GM23338 (cell line): ENCODE measurements at regions not wholly inside any gene's neighbourhood (a gene's known extent, or its start where the extent isn't known, plus 50 kb on each side); places are given as distances from the start of the nearest gene placed in this dataset.

Experiments used
- ATAC-seq: fragments of 200-7000 bp; cut with Tn5 transposase; 3 replicates; pipeline ENCODE4 v1.9.1; 2020
- DNase-seq: peaks from one replicate; pipeline ENCODE4 v3.0.0-alpha.2; 2015; ENCODE audit warnings: low spot score
- H2AFZ ChIP-seq: fragments of 200-600 bp; sonication (generic); 2 replicates; pipeline ENCODE4 v1.8.0; 2016; ENCODE audit warnings: antibody characterized with exemption, mild to moderate bottlenecking, moderate library complexity
- H3F3A ChIP-seq: fragments of 200-600 bp; sonication (generic); replicated peaks from 2 replicates; pipeline ENCODE4 v1.8.0; 2017; ENCODE audit warnings: antibody characterized with exemption, mixed run types, low read depth
- H3K27ac ChIP-seq: fragments of 200-600 bp; sonication (generic); 2 replicates; pipeline ENCODE4 v1.6.1; 2016; ENCODE audit warnings: low read depth
- H3K27me3 ChIP-seq: fragments of 200-600 bp; sonication (generic); 2 replicates; pipeline ENCODE4 v1.8.0; 2016; ENCODE audit warnings: mild to moderate bottlenecking, mixed run types, moderate library complexity; ENCODE audit not compliant: insufficient read depth
- H3K36me3 ChIP-seq: fragments of 200-600 bp; sonication (generic); 2 replicates; pipeline ENCODE4 v1.8.0; 2016; ENCODE audit warnings: mild to moderate bottlenecking; ENCODE audit not compliant: insufficient read depth
- H3K4me1 ChIP-seq: fragments of 200-600 bp; sonication (generic); 2 replicates; pipeline ENCODE4 v1.8.0; 2016; ENCODE audit warnings: mild to moderate bottlenecking, moderate library complexity; ENCODE audit not compliant: insufficient read depth
- H3K4me2 ChIP-seq: fragments of 200-600 bp; sonication (generic); 2 replicates; pipeline ENCODE4 v1.7.1; 2017; ENCODE audit warnings: mixed run types
- H3K4me3 ChIP-seq: fragments of 200-600 bp; sonication (generic); 2 replicates; pipeline ENCODE4 v1.6.1; 2016; ENCODE audit warnings: mixed run types
- H3K79me2 ChIP-seq: fragments of 200-600 bp; sonication (generic); replicated peaks from 2 replicates; pipeline ENCODE4 v1.8.0; 2017; ENCODE audit warnings: mild to moderate bottlenecking; ENCODE audit not compliant: insufficient read depth
- H3K9me2 ChIP-seq: fragments of 200-600 bp; sonication (generic); 2 replicates; pipeline ENCODE4 v1.8.0; 2017; ENCODE audit not compliant: insufficient read depth
- H4K20me1 ChIP-seq: fragments of 200-600 bp; sonication (generic); replicated peaks from 2 replicates; pipeline ENCODE4 v1.8.0; 2017; ENCODE audit warnings: mild to moderate bottlenecking; ENCODE audit not compliant: insufficient read depth
- H3K27ac Mint-ChIP-seq: 2 replicates; pipeline ENCODE4 v1.8.0; 2020; ENCODE audit warnings: inconsistent platforms, mild to moderate bottlenecking, moderate library complexity, mixed read lengths
- H3K27me3 Mint-ChIP-seq: 3 replicates; pipeline ENCODE4 v1.8.0; 2022; ENCODE audit warnings: low read depth, mild to moderate bottlenecking, moderate library complexity, mixed read lengths, inconsistent platforms; ENCODE audit not compliant: insufficient read depth, poor library complexity
- H3K36me3 Mint-ChIP-seq: 3 replicates; pipeline ENCODE4 v1.8.0; 2021; ENCODE audit warnings: low read depth, mild to moderate bottlenecking, inconsistent platforms, moderate library complexity, mixed read lengths
- H3K4me1 Mint-ChIP-seq: 3 replicates; pipeline ENCODE4 v1.8.0; 2020; ENCODE audit warnings: mild to moderate bottlenecking, inconsistent platforms, mixed read lengths
- H3K4me3 Mint-ChIP-seq: 3 replicates; pipeline ENCODE4 v1.8.0; 2021; ENCODE audit warnings: moderate library complexity, mild to moderate bottlenecking, inconsistent platforms, mixed read lengths
- H3K9me3 Mint-ChIP-seq: 3 replicates; pipeline ENCODE4 v1.8.0; 2020; ENCODE audit warnings: moderate library complexity, mild to moderate bottlenecking, inconsistent platforms, mixed read lengths
- EZH2 ChIP-seq: fragments of 200-600 bp; sonication (generic); IDR thresholded peaks from one replicate; pipeline ENCODE4 v1.8.0; 2017; ENCODE audit warnings: antibody characterized with exemption, mild to moderate bottlenecking, low read depth; ENCODE audit not compliant: unreplicated experiment
- EZH2phosphoT487 ChIP-seq: fragments of 200-600 bp; sonication (generic); IDR thresholded peaks from one replicate; pipeline ENCODE4 v1.8.1; 2018; ENCODE audit warnings: antibody characterized with exemption; ENCODE audit not compliant: unreplicated experiment
- JUNB ChIP-seq: IDR thresholded peaks from one replicate; pipeline ENCODE4 v1.6.1; 2016; ENCODE audit warnings: antibody characterized with exemption; ENCODE audit not compliant: unreplicated experiment
- POLR2AphosphoS5 ChIP-seq: IDR thresholded peaks from 2 replicates; pipeline ENCODE4 v1.6.1; 2016; ENCODE audit warnings: antibody characterized with exemption, low read depth
- ZNF114 ChIP-seq: fragments of 250-450 bp; sonication (Bioruptor Pico); IDR thresholded peaks from 2 replicates; pipeline ENCODE4 v1.5.0; 2020; ENCODE audit warnings: mild to moderate bottlenecking, moderate library complexity
- ZNF331 ChIP-seq: fragments of 250-450 bp; sonication (Bioruptor Pico); IDR thresholded peaks from 2 replicates; pipeline ENCODE4 v1.5.0; 2020; ENCODE audit warnings: low read depth, mild to moderate bottlenecking, moderate library complexity
- TF ChIP-seq, protein P1 (sequence below), 2 experiments: fragments of 200-600 bp in 1 of 2; sonication (generic) in 1 of 2; conservative IDR thresholded peaks; 2 replicates each; pipeline versions ENCODE4 v1.5.1 to v1.6.1; 2016 to 2017; ENCODE audit warnings: antibody characterized with exemption in 2 of 2, low read depth in 2 of 2, mild to moderate bottlenecking in 2 of 2, moderate library complexity in 1 of 2
- TF ChIP-seq, protein P2 (sequence below): IDR thresholded peaks from one replicate; pipeline ENCODE4 v1.6.1; 2018; ENCODE audit warnings: antibody characterized with exemption; ENCODE audit not compliant: unreplicated experiment
- TF ChIP-seq, protein P3 (sequence below): IDR thresholded peaks from 2 replicates; pipeline ENCODE4 v1.6.1; 2016; ENCODE audit warnings: antibody characterized with exemption
- TF ChIP-seq, protein P4 (sequence below): fragments of 250-450 bp; sonication (Bioruptor Pico); IDR thresholded peaks from 2 replicates; pipeline ENCODE4 v1.5.0; 2020; ENCODE audit warnings: mild to moderate bottlenecking, moderate library complexity

DNA sequence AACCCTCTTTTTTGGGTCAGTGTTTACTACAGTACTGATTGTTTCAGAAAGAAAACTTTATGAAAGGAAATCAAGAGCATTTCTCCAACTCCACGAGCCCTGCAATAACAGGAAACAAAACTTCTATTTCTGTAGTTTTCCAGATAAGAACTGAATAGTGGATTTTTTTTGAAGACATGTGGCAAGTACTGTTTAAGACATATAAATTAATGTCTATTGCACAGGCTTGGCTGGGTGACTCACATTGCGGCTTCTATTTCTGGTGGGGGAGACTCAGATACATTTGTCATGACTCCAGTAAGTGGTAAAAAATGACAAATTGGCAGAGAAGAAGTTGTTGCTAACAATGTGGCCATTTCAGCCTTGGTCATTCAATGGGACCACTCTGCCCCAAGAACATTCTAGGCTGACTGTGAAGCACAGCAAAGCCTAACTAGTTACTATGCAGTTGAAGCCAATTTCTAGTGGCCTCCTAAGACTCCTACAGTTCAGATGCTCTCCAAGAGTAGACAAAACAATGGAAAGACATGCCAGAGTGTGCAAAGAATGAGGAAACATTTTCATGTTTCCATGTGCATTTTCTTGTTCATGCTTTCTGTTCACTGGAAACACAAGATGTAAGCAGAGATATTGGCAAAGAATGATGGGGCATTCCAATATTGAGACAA is 200.9 kb downstream of the EDN1 start:
- no peaks in the 10 kb centered on the region; the same call in 2 of the 3 replicates for H3K9me3 Mint-ChIP-seq
- no peak for DNase-seq
- H3K79me2 ChIP-seq, result no peaks in the 10 kb centered on the region

More for the DNA sequence above, 200.9 kb downstream of the EDN1 start:
- Histone ChIP-seq H4K20me1 (no peaks in the 10 kb centered on the region), H3K27me3 (no peaks in the 10 kb centered on the region), H3K36me3 (no peaks in the 10 kb centered on the region), H3K9me2 (peaks cover 7% of the 10 kb centered on the region), H2AFZ (no peak overlapping the region), H3K27ac (no peak overlapping the region), H3F3A (no peaks in the 10 kb centered on the region), H3K4me1 (no peaks in the 10 kb centered on the region), H3K4me2 (no peak overlapping the region), H3K4me3 (no peak overlapping the region)
- TF ChIP-seq, protein P1, sequence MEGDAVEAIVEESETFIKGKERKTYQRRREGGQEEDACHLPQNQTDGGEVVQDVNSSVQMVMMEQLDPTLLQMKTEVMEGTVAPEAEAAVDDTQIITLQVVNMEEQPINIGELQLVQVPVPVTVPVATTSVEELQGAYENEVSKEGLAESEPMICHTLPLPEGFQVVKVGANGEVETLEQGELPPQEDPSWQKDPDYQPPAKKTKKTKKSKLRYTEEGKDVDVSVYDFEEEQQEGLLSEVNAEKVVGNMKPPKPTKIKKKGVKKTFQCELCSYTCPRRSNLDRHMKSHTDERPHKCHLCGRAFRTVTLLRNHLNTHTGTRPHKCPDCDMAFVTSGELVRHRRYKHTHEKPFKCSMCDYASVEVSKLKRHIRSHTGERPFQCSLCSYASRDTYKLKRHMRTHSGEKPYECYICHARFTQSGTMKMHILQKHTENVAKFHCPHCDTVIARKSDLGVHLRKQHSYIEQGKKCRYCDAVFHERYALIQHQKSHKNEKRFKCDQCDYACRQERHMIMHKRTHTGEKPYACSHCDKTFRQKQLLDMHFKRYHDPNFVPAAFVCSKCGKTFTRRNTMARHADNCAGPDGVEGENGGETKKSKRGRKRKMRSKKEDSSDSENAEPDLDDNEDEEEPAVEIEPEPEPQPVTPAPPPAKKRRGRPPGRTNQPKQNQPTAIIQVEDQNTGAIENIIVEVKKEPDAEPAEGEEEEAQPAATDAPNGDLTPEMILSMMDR (conservative IDR thresholded peaks at IDR 0.05; ENCODE audit: low read depth in 2 of 2), result no peak
- TF ChIP-seq, protein P2, sequence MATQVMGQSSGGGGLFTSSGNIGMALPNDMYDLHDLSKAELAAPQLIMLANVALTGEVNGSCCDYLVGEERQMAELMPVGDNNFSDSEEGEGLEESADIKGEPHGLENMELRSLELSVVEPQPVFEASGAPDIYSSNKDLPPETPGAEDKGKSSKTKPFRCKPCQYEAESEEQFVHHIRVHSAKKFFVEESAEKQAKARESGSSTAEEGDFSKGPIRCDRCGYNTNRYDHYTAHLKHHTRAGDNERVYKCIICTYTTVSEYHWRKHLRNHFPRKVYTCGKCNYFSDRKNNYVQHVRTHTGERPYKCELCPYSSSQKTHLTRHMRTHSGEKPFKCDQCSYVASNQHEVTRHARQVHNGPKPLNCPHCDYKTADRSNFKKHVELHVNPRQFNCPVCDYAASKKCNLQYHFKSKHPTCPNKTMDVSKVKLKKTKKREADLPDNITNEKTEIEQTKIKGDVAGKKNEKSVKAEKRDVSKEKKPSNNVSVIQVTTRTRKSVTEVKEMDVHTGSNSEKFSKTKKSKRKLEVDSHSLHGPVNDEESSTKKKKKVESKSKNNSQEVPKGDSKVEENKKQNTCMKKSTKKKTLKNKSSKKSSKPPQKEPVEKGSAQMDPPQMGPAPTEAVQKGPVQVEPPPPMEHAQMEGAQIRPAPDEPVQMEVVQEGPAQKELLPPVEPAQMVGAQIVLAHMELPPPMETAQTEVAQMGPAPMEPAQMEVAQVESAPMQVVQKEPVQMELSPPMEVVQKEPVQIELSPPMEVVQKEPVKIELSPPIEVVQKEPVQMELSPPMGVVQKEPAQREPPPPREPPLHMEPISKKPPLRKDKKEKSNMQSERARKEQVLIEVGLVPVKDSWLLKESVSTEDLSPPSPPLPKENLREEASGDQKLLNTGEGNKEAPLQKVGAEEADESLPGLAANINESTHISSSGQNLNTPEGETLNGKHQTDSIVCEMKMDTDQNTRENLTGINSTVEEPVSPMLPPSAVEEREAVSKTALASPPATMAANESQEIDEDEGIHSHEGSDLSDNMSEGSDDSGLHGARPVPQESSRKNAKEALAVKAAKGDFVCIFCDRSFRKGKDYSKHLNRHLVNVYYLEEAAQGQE, result no peak
- no peak for TF ChIP-seq ZNF331
- no peak for TF ChIP-seq ZNF114 (CRISPR knock-in tag)
- no peak for TF ChIP-seq EZH2phosphoT487
- TF ChIP-seq POLR2AphosphoS5, result no peak
- TF ChIP-seq, protein P3, sequence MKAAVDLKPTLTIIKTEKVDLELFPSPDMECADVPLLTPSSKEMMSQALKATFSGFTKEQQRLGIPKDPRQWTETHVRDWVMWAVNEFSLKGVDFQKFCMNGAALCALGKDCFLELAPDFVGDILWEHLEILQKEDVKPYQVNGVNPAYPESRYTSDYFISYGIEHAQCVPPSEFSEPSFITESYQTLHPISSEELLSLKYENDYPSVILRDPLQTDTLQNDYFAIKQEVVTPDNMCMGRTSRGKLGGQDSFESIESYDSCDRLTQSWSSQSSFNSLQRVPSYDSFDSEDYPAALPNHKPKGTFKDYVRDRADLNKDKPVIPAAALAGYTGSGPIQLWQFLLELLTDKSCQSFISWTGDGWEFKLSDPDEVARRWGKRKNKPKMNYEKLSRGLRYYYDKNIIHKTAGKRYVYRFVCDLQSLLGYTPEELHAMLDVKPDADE, result no peak
- TF ChIP-seq, protein P4, sequence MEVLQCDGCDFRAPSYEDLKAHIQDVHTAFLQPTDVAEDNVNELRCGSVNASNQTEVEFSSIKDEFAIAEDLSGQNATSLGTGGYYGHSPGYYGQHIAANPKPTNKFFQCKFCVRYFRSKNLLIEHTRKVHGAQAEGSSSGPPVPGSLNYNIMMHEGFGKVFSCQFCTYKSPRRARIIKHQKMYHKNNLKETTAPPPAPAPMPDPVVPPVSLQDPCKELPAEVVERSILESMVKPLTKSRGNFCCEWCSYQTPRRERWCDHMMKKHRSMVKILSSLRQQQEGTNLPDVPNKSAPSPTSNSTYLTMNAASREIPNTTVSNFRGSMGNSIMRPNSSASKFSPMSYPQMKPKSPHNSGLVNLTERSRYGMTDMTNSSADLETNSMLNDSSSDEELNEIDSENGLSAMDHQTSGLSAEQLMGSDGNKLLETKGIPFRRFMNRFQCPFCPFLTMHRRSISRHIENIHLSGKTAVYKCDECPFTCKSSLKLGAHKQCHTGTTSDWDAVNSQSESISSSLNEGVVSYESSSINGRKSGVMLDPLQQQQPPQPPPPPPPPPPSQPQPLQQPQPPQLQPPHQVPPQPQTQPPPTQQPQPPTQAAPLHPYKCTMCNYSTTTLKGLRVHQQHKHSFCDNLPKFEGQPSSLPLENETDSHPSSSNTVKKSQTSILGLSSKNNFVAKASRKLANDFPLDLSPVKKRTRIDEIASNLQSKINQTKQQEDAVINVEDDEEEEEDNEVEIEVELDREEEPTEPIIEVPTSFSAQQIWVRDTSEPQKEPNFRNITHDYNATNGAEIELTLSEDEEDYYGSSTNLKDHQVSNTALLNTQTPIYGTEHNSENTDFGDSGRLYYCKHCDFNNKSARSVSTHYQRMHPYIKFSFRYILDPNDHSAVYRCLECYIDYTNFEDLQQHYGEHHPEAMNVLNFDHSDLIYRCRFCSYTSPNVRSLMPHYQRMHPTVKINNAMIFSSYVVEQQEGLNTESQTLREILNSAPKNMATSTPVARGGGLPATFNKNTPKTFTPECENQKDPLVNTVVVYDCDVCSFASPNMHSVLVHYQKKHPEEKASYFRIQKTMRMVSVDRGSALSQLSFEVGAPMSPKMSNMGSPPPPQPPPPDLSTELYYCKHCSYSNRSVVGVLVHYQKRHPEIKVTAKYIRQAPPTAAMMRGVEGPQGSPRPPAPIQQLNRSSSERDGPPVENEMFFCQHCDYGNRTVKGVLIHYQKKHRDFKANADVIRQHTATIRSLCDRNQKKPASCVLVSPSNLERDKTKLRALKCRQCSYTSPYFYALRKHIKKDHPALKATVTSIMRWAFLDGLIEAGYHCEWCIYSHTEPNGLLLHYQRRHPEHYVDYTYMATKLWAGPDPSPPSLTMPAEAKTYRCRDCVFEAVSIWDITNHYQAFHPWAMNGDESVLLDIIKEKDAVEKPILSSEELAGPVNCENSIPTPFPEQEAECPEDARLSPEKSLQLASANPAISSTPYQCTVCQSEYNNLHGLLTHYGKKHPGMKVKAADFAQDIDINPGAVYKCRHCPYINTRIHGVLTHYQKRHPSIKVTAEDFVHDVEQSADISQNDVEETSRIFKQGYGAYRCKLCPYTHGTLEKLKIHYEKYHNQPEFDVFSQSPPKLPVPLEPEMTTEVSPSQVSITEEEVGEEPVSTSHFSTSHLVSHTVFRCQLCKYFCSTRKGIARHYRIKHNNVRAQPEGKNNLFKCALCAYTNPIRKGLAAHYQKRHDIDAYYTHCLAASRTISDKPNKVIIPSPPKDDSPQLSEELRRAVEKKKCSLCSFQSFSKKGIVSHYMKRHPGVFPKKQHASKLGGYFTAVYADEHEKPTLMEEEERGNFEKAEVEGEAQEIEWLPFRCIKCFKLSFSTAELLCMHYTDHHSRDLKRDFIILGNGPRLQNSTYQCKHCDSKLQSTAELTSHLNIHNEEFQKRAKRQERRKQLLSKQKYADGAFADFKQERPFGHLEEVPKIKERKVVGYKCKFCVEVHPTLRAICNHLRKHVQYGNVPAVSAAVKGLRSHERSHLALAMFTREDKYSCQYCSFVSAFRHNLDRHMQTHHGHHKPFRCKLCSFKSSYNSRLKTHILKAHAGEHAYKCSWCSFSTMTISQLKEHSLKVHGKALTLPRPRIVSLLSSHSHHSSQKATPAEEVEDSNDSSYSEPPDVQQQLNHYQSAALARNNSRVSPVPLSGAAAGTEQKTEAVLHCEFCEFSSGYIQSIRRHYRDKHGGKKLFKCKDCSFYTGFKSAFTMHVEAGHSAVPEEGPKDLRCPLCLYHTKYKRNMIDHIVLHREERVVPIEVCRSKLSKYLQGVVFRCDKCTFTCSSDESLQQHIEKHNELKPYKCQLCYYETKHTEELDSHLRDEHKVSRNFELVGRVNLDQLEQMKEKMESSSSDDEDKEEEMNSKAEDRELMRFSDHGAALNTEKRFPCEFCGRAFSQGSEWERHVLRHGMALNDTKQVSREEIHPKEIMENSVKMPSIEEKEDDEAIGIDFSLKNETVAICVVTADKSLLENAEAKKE, result no peak
- no peak for TF ChIP-seq EZH2
- no peak for TF ChIP-seq JUNB
- H3K4me3 Mint-ChIP-seq, result no peak overlapping the region
- no peak for ATAC-seq
- H3K27ac Mint-ChIP-seq, result no peak overlapping the region
- 0 out of 3 replicates have a peak, but pooled peaks cover 2% of the 10 kb centered on the region for H3K4me1 Mint-ChIP-seq
- H3K36me3 Mint-ChIP-seq, result no peaks in the 10 kb centered on the region
- H3K27me3 Mint-ChIP-seq, result no peaks in the 10 kb centered on the region
